Osteoblast (primary cell): ENCODE measurements at regions not wholly inside any gene's neighbourhood (a gene's known extent, or its start where the extent isn't known, plus 50 kb on each side); places are given as distances from the start of the nearest gene placed in this dataset. TPM values are rescaled to one million over a fixed set of nuclear protein-coding genes. Genes with fewer than 3 reads are reported as not detected.

Experiments used
- DNase-seq: peaks from one replicate; pipeline ENCODE4 v3.0.0; 2011; ENCODE audit warnings: low spot score, mixed read lengths; ENCODE audit not compliant: insufficient read length; ENCODE audit errors: missing footprints
- H2AFZ ChIP-seq: 2 replicates; pipeline ENCODE4 v1.6.0; 2011; ENCODE audit warnings: mild to moderate bottlenecking, low read length
- H3K27ac ChIP-seq: 2 replicates; pipeline ENCODE4 v1.5.1; 2011; ENCODE audit warnings: mild to moderate bottlenecking, low read depth, low read length, moderate library complexity
- H3K27me3 ChIP-seq: 2 replicates; pipeline ENCODE4 v1.6.0; 2012; ENCODE audit warnings: mild to moderate bottlenecking, control low read depth, inconsistent platforms, low read length, moderate library complexity; ENCODE audit not compliant: insufficient read depth
- H3K36me3 ChIP-seq: 2 replicates; pipeline ENCODE4 v1.5.1; 2011; ENCODE audit warnings: mild to moderate bottlenecking, low read length, control low read depth, moderate library complexity; ENCODE audit not compliant: insufficient read depth
- H3K4me1 ChIP-seq: 2 replicates; pipeline ENCODE4 v1.5.1; 2011; ENCODE audit warnings: mild to moderate bottlenecking, low read length, control low read depth, moderate library complexity; ENCODE audit not compliant: insufficient read depth
- H3K4me2 ChIP-seq: 2 replicates; pipeline ENCODE4 v1.6.0; 2011; ENCODE audit warnings: mild to moderate bottlenecking, low read length; ENCODE audit not compliant: insufficient read depth
- H3K4me3 ChIP-seq: fragments of 200-600 bp; sonication (generic); 3 replicates; pipeline ENCODE4 v1.5.1; 2012; ENCODE audit warnings: mild to moderate bottlenecking, low read length, inconsistent platforms; ENCODE audit not compliant: insufficient read depth
- H3K79me2 ChIP-seq: 2 replicates; pipeline ENCODE4 v1.6.0; 2012; ENCODE audit warnings: mild to moderate bottlenecking, low read length, control low read depth, inconsistent platforms; ENCODE audit not compliant: insufficient read depth
- H3K9me3 ChIP-seq: 2 replicates; pipeline ENCODE4 v1.5.1; 2011; ENCODE audit warnings: low read depth, low read length, control low read depth
- H4K20me1 ChIP-seq: 2 replicates; pipeline ENCODE4 v1.6.0; 2012; ENCODE audit warnings: mild to moderate bottlenecking, low read length, control low read depth; ENCODE audit not compliant: insufficient read depth
- CTCF ChIP-seq: IDR thresholded peaks from 2 replicates; pipeline ENCODE4 v1.5.1; 2011; ENCODE audit warnings: mild to moderate bottlenecking, low read depth, low read length, moderate library complexity; ENCODE audit errors: extremely low read depth
- small RNA-seq: library from RNA; depleted of rRNA; stranded (forward); fragments of <200 nt; gene quantifications from one replicate; pipeline ENCODE3, GENCODE V24; 2012

GRCh38 chr3:59106085-59106648 lies 56.3 kb upstream of the CFAP20DC start:
- no peak for TF ChIP-seq CTCF
- no peak overlapping the region for H2AFZ ChIP-seq
- H3K36me3 ChIP-seq = no peaks in the 10 kb centered on the region
- DNase-seq = no peak
- H3K9me3 ChIP-seq = no peaks in the 10 kb centered on the region
- H3K27me3 ChIP-seq = no peaks in the 10 kb centered on the region
- no peaks in the 10 kb centered on the region for H4K20me1 ChIP-seq
- no peak overlapping the region for H3K4me3 ChIP-seq
- no peak overlapping the region for H3K4me2 ChIP-seq
- no peaks in the 10 kb centered on the region for H3K79me2 ChIP-seq
- H3K27ac ChIP-seq = no peak overlapping the region
- peaks cover 15% of the 10 kb centered on the region for H3K4me1 ChIP-seq

GRCh38 chr3:59103552-59103951 lies 53.7 kb upstream of the CFAP20DC start:
- Histone ChIP-seq H3K9me3 (no peaks in the 10 kb centered on the region), H2AFZ (no peak overlapping the region), H3K79me2 (no peaks in the 10 kb centered on the region), H3K27me3 (no peaks in the 10 kb centered on the region), H3K4me3 (no peak overlapping the region), H3K27ac (no peak overlapping the region), H3K36me3 (no peaks in the 10 kb centered on the region), H3K4me2 (no peak overlapping the region), H4K20me1 (no peaks in the 10 kb centered on the region), H3K4me1 (peaks cover 22% of the 10 kb centered on the region)
- no peak for DNase-seq
- TF ChIP-seq CTCF = no peak

- no peak overlapping the region for H2AFZ ChIP-seq
- H3K79me2 ChIP-seq = no peaks in the 10 kb centered on the region
- peak overlapping the region; percentile 20 for H3K4me2 ChIP-seq
- H3K4me3 ChIP-seq = no peak overlapping the region
- no peaks in the 10 kb centered on the region for H3K9me3 ChIP-seq
- peak; percentile 43 for DNase-seq
- no peaks in the 10 kb centered on the region for H3K27me3 ChIP-seq
- no peaks in the 10 kb centered on the region for H4K20me1 ChIP-seq
- no peak for TF ChIP-seq CTCF
- peak overlapping the region; percentile 76 for H3K27ac ChIP-seq
- peaks cover 18% of the 10 kb centered on the region for H3K4me1 ChIP-seq
- no peaks in the 10 kb centered on the region for H3K36me3 ChIP-seq
These were observed 51.5 kb upstream of the CFAP20DC start for GRCh38 chr3:59101231-59101736.

Small RNA genes in the stretch of these regions (small RNA-seq; reads per million reads assigned to genes)
- gene RF00017 = not detected
